Effector memory CD8-positive, alpha-beta T cell (primary cell): ENCODE measurements at regions not wholly inside any gene's neighbourhood (a gene's known extent, or its start where the extent isn't known, plus 50 kb on each side); places are given as distances from the start of the nearest gene placed in this dataset.
A peak's percentile ranks its signal among the peaks of the same experiment; 100 is the strongest.

Source experiments
- ATAC-seq: fragments of 150-1000 bp; cut with Tn5 transposase; replicated peaks from 2 replicates; pipeline ENCODE4 v1.10.0; 2021; ENCODE audit warnings: mild to moderate bottlenecking, moderate library complexity
- DNase-seq, 3 experiments: peaks; one replicate each; pipeline ENCODE4 v3.0.0; 2021
- H3K27ac Mint-ChIP-seq, 2 donors: one replicate each; pipeline ENCODE4 v1.8.0; 2022; ENCODE audit warnings: mild to moderate bottlenecking in 2 of 2, mixed read lengths in 2 of 2, moderate library complexity in 2 of 2
- H3K27me3 Mint-ChIP-seq, 2 donors: one replicate each; pipeline ENCODE4 v1.8.0; 2022; ENCODE audit warnings: mixed read lengths in 2 of 2
- H3K36me3 Mint-ChIP-seq: one replicate; pipeline ENCODE4 v1.8.0; 2022; ENCODE audit warnings: mild to moderate bottlenecking, moderate library complexity, mixed read lengths; ENCODE audit not compliant: insufficient read depth
- H3K4me1 Mint-ChIP-seq, 2 donors: one replicate each; pipeline ENCODE4 v1.8.0; 2022; ENCODE audit warnings: low read depth in 2 of 2, mixed read lengths in 2 of 2
- H3K4me3 Mint-ChIP-seq, 2 donors: one replicate each; pipeline ENCODE4 v1.8.0; 2022; ENCODE audit warnings: mild to moderate bottlenecking in 2 of 2, mixed read lengths in 2 of 2, moderate library complexity in 2 of 2
- H3K9me3 Mint-ChIP-seq, 2 donors: one replicate each; pipeline ENCODE4 v1.8.0; 2022; ENCODE audit warnings: mixed read lengths in 2 of 2

GRCh38 chr3:152555666-152556291, 279.2 kb upstream of the P2RY1 start:
- H3K4me1 Mint-ChIP-seq, result no peaks in the 10 kb centered on the region
- ATAC-seq (no peak), DNase-seq (no peak)
- H3K27ac Mint-ChIP-seq, result no peak overlapping the region
- peaks cover 9 to 44% of the 10 kb centered on the region in 2 donors for H3K27me3 Mint-ChIP-seq
- H3K4me3 Mint-ChIP-seq, result no peak overlapping the region
- H3K36me3 Mint-ChIP-seq, result no peaks in the 10 kb centered on the region
- H3K9me3 Mint-ChIP-seq, result no peaks in the 10 kb centered on the region

GRCh38 chr3:152556731-152557254, 278.1 kb upstream of the P2RY1 start:
- Mint-ChIP-seq H3K27ac (no peak overlapping the region), H3K9me3 (no peaks in the 10 kb centered on the region), H3K4me1 (no peaks in the 10 kb centered on the region), H3K4me3 (no peak overlapping the region), H3K27me3 (peaks cover 17 to 38% of the 10 kb centered on the region in 2 donors), H3K36me3 (no peaks in the 10 kb centered on the region)
- no peak for DNase-seq
- ATAC-seq, result no peak

GRCh38 chr3:152557302-152557999, 277.5 kb upstream of the P2RY1 start:
- no peak overlapping the region for H3K4me3 Mint-ChIP-seq
- H3K4me1 Mint-ChIP-seq, result no peaks in the 10 kb centered on the region
- H3K27ac Mint-ChIP-seq, result no peak overlapping the region
- no peaks in the 10 kb centered on the region for H3K36me3 Mint-ChIP-seq
- H3K9me3 Mint-ChIP-seq, result no peaks in the 10 kb centered on the region
- no peak for DNase-seq
- peaks cover 17 to 35% of the 10 kb centered on the region in 2 donors for H3K27me3 Mint-ChIP-seq
- no peak for ATAC-seq

- no peak for DNase-seq
- H3K27ac Mint-ChIP-seq, result no peak overlapping the region
- no peak overlapping the region for H3K4me3 Mint-ChIP-seq
- no peaks in the 10 kb centered on the region for H3K4me1 Mint-ChIP-seq
- ATAC-seq, result no peak
- peaks cover 12 to 26% of the 10 kb centered on the region in 2 donors for H3K27me3 Mint-ChIP-seq
- H3K9me3 Mint-ChIP-seq, result no peaks in the 10 kb centered on the region
- no peaks in the 10 kb centered on the region for H3K36me3 Mint-ChIP-seq
Measured at GRCh38 chr3:152558386-152558785, 276.5 kb upstream of the P2RY1 start.

GRCh38 chr3:152559246-152559645, 275.7 kb upstream of the P2RY1 start:
- DNase-seq (no peak), ATAC-seq (no peak)
- Mint-ChIP-seq H3K36me3 (no peaks in the 10 kb centered on the region), H3K27ac (no peak overlapping the region), H3K4me3 (no peak overlapping the region), H3K27me3 (peaks cover 8 to 23% of the 10 kb centered on the region in 2 donors), H3K4me1 (no peaks in the 10 kb centered on the region), H3K9me3 (no peaks in the 10 kb centered on the region)

- no peak overlapping the region for H3K4me3 Mint-ChIP-seq
- DNase-seq (no peak), ATAC-seq (no peak)
- H3K36me3 Mint-ChIP-seq, result no peaks in the 10 kb centered on the region
- H3K27me3 Mint-ChIP-seq, result peaks cover 13 to 21% of the 10 kb centered on the region in 2 donors
- no peak overlapping the region for H3K27ac Mint-ChIP-seq
- H3K9me3 Mint-ChIP-seq, result no peaks in the 10 kb centered on the region
- no peaks in the 10 kb centered on the region for H3K4me1 Mint-ChIP-seq
Measured at GRCh38 chr3:152564459-152564858, 270.5 kb upstream of the P2RY1 start.

GRCh38 chr3:152574461-152575079, 260.4 kb upstream of the P2RY1 start:
- Mint-ChIP-seq H3K4me3 (no peak overlapping the region), H3K27me3 (peaks cover 42 to 47% of the 10 kb centered on the region in 2 donors), H3K4me1 (no peaks in the 10 kb centered on the region), H3K36me3 (peaks cover 4% of the 10 kb centered on the region), H3K27ac (no peak overlapping the region), H3K9me3 (no peaks in the 10 kb centered on the region)
- peak in 1 of 3 experiments; percentile 3 for DNase-seq
- no peak for ATAC-seq

GRCh38 chr3:152578769-152579168, 256.2 kb upstream of the P2RY1 start:
- DNase-seq (no peak), ATAC-seq (no peak)
- Mint-ChIP-seq H3K9me3 (no peaks in the 10 kb centered on the region), H3K36me3 (peaks cover 4% of the 10 kb centered on the region), H3K27ac (no peak overlapping the region), H3K27me3 (peaks cover 55% of the 10 kb centered on the region in 2 donors), H3K4me3 (no peak overlapping the region), H3K4me1 (no peaks in the 10 kb centered on the region)

GRCh38 chr3:152581951-152582350, 253.0 kb upstream of the P2RY1 start:
- no peak for ATAC-seq
- Mint-ChIP-seq H3K36me3 (no peaks in the 10 kb centered on the region), H3K4me1 (no peaks in the 10 kb centered on the region), H3K27me3 (peaks cover 34 to 48% of the 10 kb centered on the region in 2 donors), H3K4me3 (no peak overlapping the region), H3K9me3 (no peaks in the 10 kb centered on the region), H3K27ac (no peak overlapping the region)
- no peak for DNase-seq

- DNase-seq (no peak), ATAC-seq (no peak)
- Mint-ChIP-seq H3K27ac (no peak overlapping the region), H3K9me3 (no peaks in the 10 kb centered on the region), H3K4me3 (no peak overlapping the region), H3K4me1 (no peaks in the 10 kb centered on the region), H3K36me3 (no peaks in the 10 kb centered on the region), H3K27me3 (peaks cover 29 to 46% of the 10 kb centered on the region in 2 donors)
Measured at GRCh38 chr3:152583963-152584362, 251.0 kb upstream of the P2RY1 start.

GRCh38 chr3:152586974-152587373, 248.0 kb upstream of the P2RY1 start:
- peaks cover 19 to 42% of the 10 kb centered on the region in 2 donors for H3K27me3 Mint-ChIP-seq
- no peak for ATAC-seq
- DNase-seq, result no peak
- no peaks in the 10 kb centered on the region for H3K9me3 Mint-ChIP-seq
- no peak overlapping the region for H3K27ac Mint-ChIP-seq
- H3K4me1 Mint-ChIP-seq, result no peaks in the 10 kb centered on the region
- H3K4me3 Mint-ChIP-seq, result no peak overlapping the region
- H3K36me3 Mint-ChIP-seq, result no peaks in the 10 kb centered on the region

- ATAC-seq, result no peak
- Mint-ChIP-seq H3K27me3 (peaks cover 16 to 43% of the 10 kb centered on the region in 2 donors), H3K36me3 (no peaks in the 10 kb centered on the region), H3K4me1 (no peaks in the 10 kb centered on the region), H3K27ac (no peak overlapping the region), H3K9me3 (no peaks in the 10 kb centered on the region), H3K4me3 (no peak overlapping the region)
- no peak for DNase-seq
Measured at GRCh38 chr3:152587861-152588260, 247.1 kb upstream of the P2RY1 start.

GRCh38 chr3:152589644-152590043, 245.3 kb upstream of the P2RY1 start:
- peaks cover 9 to 34% of the 10 kb centered on the region in 2 donors for H3K27me3 Mint-ChIP-seq
- H3K9me3 Mint-ChIP-seq, result no peaks in the 10 kb centered on the region
- no peaks in the 10 kb centered on the region for H3K4me1 Mint-ChIP-seq
- no peak overlapping the region for H3K27ac Mint-ChIP-seq
- H3K36me3 Mint-ChIP-seq, result no peaks in the 10 kb centered on the region
- no peak for DNase-seq
- no peak for ATAC-seq
- no peak overlapping the region for H3K4me3 Mint-ChIP-seq

- no peak overlapping the region for H3K27ac Mint-ChIP-seq
- H3K27me3 Mint-ChIP-seq, result peaks cover 9 to 24% of the 10 kb centered on the region in 2 donors
- no peak overlapping the region for H3K4me3 Mint-ChIP-seq
Measured at GRCh38 chr3:152591515-152591914, 243.4 kb upstream of the P2RY1 start.

More at GRCh38 chr3:152591515-152591914, 243.4 kb upstream of the P2RY1 start:
- Mint-ChIP-seq H3K36me3 (no peaks in the 10 kb centered on the region), H3K9me3 (no peaks in the 10 kb centered on the region), H3K4me1 (no peaks in the 10 kb centered on the region)
- DNase-seq (no peak), ATAC-seq (no peak)
